HG03354 (cell line): ENCODE measurements at regions not wholly inside any gene's neighbourhood (a gene's known extent, or its start where the extent isn't known, plus 50 kb on each side); places are given as distances from the start of the nearest gene placed in this dataset.

ENCODE experiments used
- ATAC-seq: cut with Tn5 transposase; IDR thresholded peaks from one replicate; pipeline ENCODE4 v1.9.1; 2021; ENCODE audit warnings: mild to moderate bottlenecking; ENCODE audit not compliant: unreplicated experiment, poor library complexity, severe bottlenecking

- ATAC-seq: no peak
Observed at GRCh38 chr15:95549168-95549738, 781.2 kb upstream of the NR2F2 start.

DNA sequence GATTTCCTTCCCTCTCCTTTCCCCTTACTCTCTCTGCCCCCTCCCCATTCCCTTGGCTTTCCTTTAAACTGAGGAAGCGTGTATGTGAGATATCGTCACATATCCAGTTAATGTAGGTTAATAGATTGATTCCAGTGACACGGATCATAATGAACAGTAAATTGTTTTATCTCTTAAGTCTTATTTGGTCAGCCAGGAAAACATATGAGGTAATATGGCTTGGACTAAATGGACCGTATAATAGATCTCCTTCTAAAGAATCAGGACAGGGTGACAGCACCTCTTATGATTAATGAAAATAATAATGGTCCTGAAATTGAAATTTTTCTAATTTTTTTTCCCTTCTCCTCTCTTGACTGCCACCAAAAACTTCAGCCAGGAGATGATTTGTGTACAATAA lies 779.8 kb upstream of the NR2F2 start:
- no peak for ATAC-seq

DNA sequence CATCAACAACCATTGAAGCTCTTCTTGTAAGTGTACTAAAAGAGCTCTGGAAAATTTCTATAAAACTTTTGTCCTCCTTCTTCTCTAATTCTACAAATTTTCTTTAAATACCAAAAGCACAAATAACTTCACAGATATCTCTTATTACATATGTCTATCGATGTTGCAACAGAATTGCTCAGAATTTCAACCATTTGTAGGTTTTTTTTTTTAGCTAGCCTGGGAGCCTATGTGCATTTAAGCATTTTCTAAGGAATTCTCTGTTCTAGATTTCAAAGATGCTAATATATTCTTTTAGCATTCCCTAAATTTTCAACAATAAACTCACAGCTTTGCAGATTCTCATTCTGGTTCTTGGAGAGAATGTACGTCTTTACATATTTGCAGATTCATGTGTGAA lies 774.3 kb upstream of the NR2F2 start:
- ATAC-seq: no peak

DNA sequence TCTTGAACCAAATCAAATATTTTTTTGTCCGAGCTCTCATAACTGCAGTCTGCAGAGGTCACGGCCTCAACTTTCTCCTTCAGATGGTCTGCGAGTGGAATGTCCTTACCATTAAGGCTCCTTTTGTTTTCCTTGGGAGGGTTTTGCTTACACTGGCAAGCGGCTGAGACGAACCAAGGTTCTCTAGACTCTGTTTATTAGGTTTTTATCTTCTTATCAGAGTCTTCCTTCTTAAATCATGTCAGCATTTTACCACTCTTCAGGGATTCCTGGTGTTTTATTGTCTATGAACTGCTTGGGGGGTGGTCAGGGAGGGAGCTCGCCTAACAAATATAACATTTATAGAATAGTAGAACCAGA lies 773.7 kb upstream of the NR2F2 start:
- no peak for ATAC-seq

- ATAC-seq: no peak
Observed at GRCh38 chr15:95557226-95558046, 773.1 kb upstream of the NR2F2 start.

- ATAC-seq: no peak
Observed at GRCh38 chr15:95558131-95558530, 772.4 kb upstream of the NR2F2 start.

GRCh38 chr15:95558916-95559315 lies 771.6 kb upstream of the NR2F2 start:
- no peak for ATAC-seq

GRCh38 chr15:95559875-95560394 lies 770.6 kb upstream of the NR2F2 start:
- ATAC-seq: no peak

- no peak for ATAC-seq
Observed at GRCh38 chr15:95561463-95561862, 769.0 kb upstream of the NR2F2 start.

DNA sequence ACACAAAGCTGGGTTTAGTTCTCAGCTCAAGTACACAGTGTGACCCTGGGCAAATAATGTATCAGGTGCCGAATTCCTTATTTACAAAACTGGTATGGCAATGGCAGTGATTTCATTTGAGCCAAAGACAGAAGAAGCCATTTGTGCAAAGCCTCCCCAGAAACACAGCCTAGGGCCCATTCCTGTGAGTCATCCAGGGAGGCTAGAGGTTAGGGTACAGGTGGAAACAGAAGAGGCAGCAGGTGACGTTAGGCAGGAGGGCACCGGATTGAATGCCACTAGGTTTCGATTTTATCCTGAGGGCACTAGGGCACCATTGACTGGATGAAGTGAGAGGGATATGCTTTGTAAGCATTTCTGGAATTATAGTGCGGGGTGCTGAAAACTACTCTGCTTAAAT lies 766.9 kb upstream of the NR2F2 start:
- no peak for ATAC-seq

- ATAC-seq: no peak
Observed at GRCh38 chr15:95565016-95565600, 765.4 kb upstream of the NR2F2 start.

DNA sequence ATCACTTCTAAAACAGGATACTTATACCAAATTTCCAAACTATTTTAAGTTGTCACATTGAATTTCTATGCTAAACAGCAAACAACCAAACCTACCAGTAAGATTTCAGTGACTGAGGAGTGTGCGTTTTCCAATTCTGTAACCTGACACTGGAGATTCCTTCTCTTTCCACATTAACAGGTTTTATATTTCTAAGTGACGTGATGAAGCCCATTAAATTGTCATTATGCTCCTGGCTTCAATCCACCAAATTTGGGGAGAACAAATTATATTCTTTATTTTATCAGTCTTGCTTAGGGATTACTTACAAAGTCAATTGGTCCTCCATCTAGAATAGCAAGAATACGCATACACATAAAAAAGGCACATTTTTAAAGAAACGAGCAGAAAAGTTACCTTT lies 764.8 kb upstream of the NR2F2 start:
- ATAC-seq: no peak

DNA sequence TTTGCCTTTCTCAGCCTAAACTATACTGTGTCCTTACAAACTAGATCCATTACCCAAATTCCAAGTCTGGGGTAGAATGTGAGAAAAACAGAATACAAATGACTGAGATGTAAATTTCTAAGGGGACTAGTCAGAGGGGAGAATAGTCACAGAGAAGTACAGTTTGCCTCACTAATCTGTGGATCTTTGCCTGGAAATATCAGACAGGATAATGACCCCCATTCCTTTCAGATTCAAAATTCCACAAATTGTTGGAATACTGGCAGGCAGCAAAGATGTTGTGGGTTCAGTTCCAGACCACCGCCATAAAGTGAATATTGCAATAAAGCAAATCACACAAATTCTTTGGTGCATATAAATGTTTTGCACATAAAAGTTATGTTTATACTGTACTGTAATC lies 762.8 kb upstream of the NR2F2 start:
- no peak for ATAC-seq

DNA sequence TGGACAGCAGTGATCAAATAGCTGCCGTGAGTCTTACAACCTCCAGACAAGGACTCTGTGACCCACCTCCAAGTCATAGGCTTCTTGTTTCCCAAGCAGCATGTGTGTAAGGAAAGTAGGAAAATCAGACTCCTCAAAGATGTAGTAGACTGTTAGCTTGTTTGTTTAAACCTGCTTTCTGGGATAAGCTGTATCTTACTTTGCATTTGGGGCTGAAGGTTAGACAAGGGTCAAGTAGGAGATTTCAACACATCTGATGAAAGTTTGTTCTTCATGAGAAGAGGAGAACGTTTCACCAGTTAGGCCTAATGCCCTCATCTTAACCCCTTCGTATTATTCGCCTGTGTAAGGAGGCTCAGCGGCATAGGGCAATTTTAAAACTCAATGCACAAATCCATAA lies 756.4 kb upstream of the NR2F2 start:
- no peak for ATAC-seq

DNA sequence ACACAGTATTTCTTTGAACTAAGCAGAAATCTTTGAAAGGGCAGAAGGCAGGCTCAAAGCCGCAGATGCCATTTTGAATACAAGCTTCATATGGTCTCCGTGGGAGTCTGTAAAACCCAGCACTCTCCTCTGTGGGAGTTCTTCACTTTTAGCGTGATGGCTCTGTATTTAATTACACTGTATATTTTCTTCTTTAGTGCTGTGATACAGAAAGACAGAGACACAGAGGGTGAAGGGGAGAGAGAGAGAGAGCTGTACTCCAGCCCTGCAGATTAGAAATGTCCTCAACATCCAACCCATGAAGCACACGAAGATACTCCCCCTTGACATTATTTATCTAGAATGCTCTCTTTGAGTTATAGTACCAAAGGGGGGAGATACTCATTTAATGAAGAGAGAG lies 752.6 kb upstream of the NR2F2 start:
- ATAC-seq: no peak

- ATAC-seq: no peak
Observed at GRCh38 chr15:95580121-95580520, 750.4 kb upstream of the NR2F2 start.

DNA sequence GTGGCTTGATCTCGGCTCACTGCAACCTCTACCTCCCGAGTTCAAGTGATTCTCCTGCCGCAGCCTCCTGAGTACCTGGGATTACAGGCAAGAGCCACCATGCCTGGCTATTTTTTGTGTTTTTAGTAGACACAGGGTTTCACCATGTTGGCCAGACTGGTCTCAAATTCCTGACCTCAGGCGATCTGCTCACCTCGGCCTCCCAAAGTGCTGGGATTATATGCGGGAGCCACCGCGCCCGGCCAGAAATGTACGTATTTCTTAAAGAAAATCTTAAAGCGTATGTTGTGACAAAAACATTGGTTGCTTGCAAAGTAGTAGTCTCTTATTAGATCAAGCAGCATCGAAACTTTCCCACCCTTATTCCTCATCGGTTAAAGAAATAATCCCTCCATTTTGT lies 748.9 kb upstream of the NR2F2 start:
- no peak for ATAC-seq

- ATAC-seq: no peak
Observed at GRCh38 chr15:95584088-95584487, 746.4 kb upstream of the NR2F2 start.

DNA sequence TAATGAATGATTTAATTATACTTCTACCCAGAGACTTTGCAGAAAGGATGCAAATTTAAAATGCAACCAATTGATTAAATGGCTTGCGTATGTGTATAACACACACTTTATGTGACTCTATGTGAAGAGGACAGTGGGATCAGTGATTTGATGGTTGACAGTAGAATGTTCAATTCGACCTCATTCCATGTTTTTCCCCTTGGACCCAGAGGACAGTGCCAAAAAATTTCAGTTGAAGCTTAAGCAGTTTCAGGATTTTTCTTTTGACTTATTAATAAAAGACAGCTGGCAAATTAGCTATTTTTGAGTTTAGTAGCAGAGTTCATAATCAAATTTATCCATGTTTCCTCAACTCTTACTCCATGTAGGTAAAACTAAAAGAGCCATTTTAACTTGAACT lies 742.4 kb upstream of the NR2F2 start:
- ATAC-seq: no peak

GRCh38 chr15:95590533-95591044 lies 739.9 kb upstream of the NR2F2 start:
- no peak for ATAC-seq

DNA sequence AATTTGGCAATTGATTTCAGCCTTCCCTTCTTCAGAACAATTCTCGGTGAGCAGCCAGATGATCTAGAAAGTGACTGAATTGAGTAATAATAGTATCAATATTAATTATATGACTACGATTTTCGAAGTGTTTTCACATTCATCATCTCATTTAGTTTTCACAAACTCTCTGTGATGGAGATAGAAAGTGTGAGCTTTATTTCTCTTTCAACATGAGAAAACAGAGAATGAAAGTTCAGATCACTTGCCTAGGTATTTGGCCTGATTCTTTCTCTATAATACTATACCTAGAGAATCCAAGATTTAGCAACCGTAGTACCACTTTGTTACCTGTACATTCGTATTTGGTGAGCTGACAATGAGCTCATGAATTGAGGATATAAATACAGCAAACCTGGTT lies 739.2 kb upstream of the NR2F2 start:
- ATAC-seq: no peak
